IMR-90 (cell line): ENCODE measurements at regions not wholly inside any gene's neighbourhood (a gene's known extent, or its start where the extent isn't known, plus 50 kb on each side); places are given as distances from the start of the nearest gene placed in this dataset.
A peak's percentile ranks its signal among the peaks of the same experiment; 100 is the strongest.

Experiments used
- ATAC-seq: fragments of 200-7000 bp; cut with Tn5 transposase; 2 replicates; pipeline ENCODE4 v1.9.1; 2020; ENCODE audit warnings: low read depth, mild to moderate bottlenecking, moderate library complexity
- BruUV-seq: library from RNA; stranded (reverse); fragments of 400-500 nt; replicated peaks from 2 replicates; lab custom pipeline; 2021; lab: Mats Ljungman, UMichigan
- CTCF ChIA-PET: fragments of 300-600 bp; formaldehyde crosslinking; extraction: SDS; loops from one replicate; lab custom pipeline; 2021; ENCODE audit warnings: antibody characterized with exemption; lab: Yijun Ruan, JAX
- POLR2A ChIA-PET: fragments of 300-600 bp; sonication (Branson Sonifier 250); formaldehyde crosslinking; loops from one replicate; lab custom pipeline; 2022; ENCODE audit warnings: antibody characterized with exemption; ENCODE audit not compliant: unreplicated experiment; lab: Charles Lee
- DNase-seq: peaks from one replicate; pipeline ENCODE4 v3.0.0; 2013
- H2AFZ ChIP-seq: replicated peaks from 2 replicates; pipeline ENCODE3; 2013; ENCODE audit warnings: low read length, mild to moderate bottlenecking; ENCODE audit not compliant: poor library complexity
- H2AK5ac ChIP-seq: 2 replicates; pipeline ENCODE4 v1.6.1; 2013; ENCODE audit warnings: low read depth, low read length, inconsistent platforms
- H2AK9ac ChIP-seq: replicated peaks from 2 replicates; pipeline ENCODE3; 2013; ENCODE audit warnings: mild to moderate bottlenecking, low read depth, low read length, moderate library complexity; ENCODE audit not compliant: poor library complexity
- H2BK120ac ChIP-seq: 2 replicates; pipeline ENCODE4 v1.6.1; 2013; ENCODE audit warnings: low read depth, low read length, inconsistent platforms
- H2BK15ac ChIP-seq: 3 replicates; pipeline ENCODE4 v1.6.1; 2013; ENCODE audit warnings: low read depth, low read length, inconsistent platforms
- H2BK20ac ChIP-seq: 2 replicates; pipeline ENCODE4 v1.6.1; 2013; ENCODE audit warnings: low read depth, mild to moderate bottlenecking, inconsistent platforms, low read length, moderate library complexity
- H2BK5ac ChIP-seq: 2 replicates; pipeline ENCODE4 v1.6.1; 2013; ENCODE audit warnings: mild to moderate bottlenecking, low read depth, low read length, inconsistent platforms; ENCODE audit not compliant: poor library complexity, severe bottlenecking
- H3K14ac ChIP-seq: replicated peaks from 2 replicates; pipeline ENCODE4 v1.6.1; 2013; ENCODE audit warnings: low read depth, low read length, inconsistent platforms
- H3K18ac ChIP-seq: 2 replicates; pipeline ENCODE4 v1.6.1; 2013; ENCODE audit warnings: low read depth, low read length, control low read depth
- H3K23ac ChIP-seq: 2 replicates; pipeline ENCODE4 v1.6.1; 2013; ENCODE audit warnings: low read depth, low read length, inconsistent platforms
- H3K27ac ChIP-seq: 2 replicates; pipeline ENCODE4 v1.5.1; 2013; ENCODE audit warnings: mild to moderate bottlenecking, control low read depth, low read length; ENCODE audit not compliant: insufficient read depth
- H3K27me3 ChIP-seq: 2 replicates; pipeline ENCODE4 v1.6.1; 2013; ENCODE audit warnings: low read length; ENCODE audit not compliant: control insufficient read depth, insufficient read depth
- H3K36me3 ChIP-seq: 2 replicates; pipeline ENCODE4 v1.6.1; 2013; ENCODE audit warnings: low read length, mixed read lengths; ENCODE audit not compliant: control insufficient read depth, insufficient read depth
- H3K4ac ChIP-seq: 2 replicates; pipeline ENCODE4 v1.6.1; 2013; ENCODE audit warnings: low read depth, low read length, inconsistent platforms
- H3K4me1 ChIP-seq: 2 replicates; pipeline ENCODE4 v1.6.1; 2013; ENCODE audit warnings: low read length, mixed read lengths; ENCODE audit not compliant: control insufficient read depth, insufficient read depth
- H3K4me2 ChIP-seq: 2 replicates; pipeline ENCODE4 v1.6.1; 2013; ENCODE audit warnings: low read depth, mild to moderate bottlenecking, control low read depth, low read length, moderate library complexity
- H3K4me3 ChIP-seq: 2 replicates; pipeline ENCODE4 v1.5.1; 2013; ENCODE audit warnings: low read depth, mild to moderate bottlenecking, control low read depth, low read length, moderate library complexity; ENCODE audit not compliant: insufficient read depth
- H3K56ac ChIP-seq: 2 replicates; pipeline ENCODE4 v1.6.1; 2013; ENCODE audit warnings: low read length, inconsistent platforms; ENCODE audit not compliant: insufficient read depth; ENCODE audit errors: extremely low read depth
- H3K79me1 ChIP-seq, 2 experiments: 2 replicates each; pipeline ENCODE4 v1.6.1; 2013; ENCODE audit warnings: low read length in 2 of 2, inconsistent platforms in 1 of 2, low read depth in 1 of 2
- H3K9ac ChIP-seq: 2 replicates; pipeline ENCODE4 v1.6.1; 2013; ENCODE audit warnings: low read depth, low read length, control low read depth
- H3K9me1 ChIP-seq: 2 replicates; pipeline ENCODE4 v1.6.1; 2013; ENCODE audit warnings: low read length, inconsistent platforms; ENCODE audit not compliant: insufficient read depth
- H3K9me3 ChIP-seq: 2 replicates; pipeline ENCODE4 v1.6.1; 2013; ENCODE audit warnings: low read length; ENCODE audit not compliant: control insufficient read depth, insufficient read depth
- H4K20me1 ChIP-seq: 2 replicates; pipeline ENCODE4 v1.6.1; 2013; ENCODE audit warnings: low read length, inconsistent platforms; ENCODE audit not compliant: insufficient read depth
- H4K5ac ChIP-seq: 2 replicates; pipeline ENCODE4 v1.6.1; 2013; ENCODE audit warnings: mild to moderate bottlenecking, low read depth, low read length, control low read depth
- H4K8ac ChIP-seq, 2 experiments: 2 replicates each; pipeline ENCODE4 v1.6.1; 2013; ENCODE audit warnings: low read depth in 2 of 2, low read length in 2 of 2, control low read depth in 1 of 2, inconsistent platforms in 1 of 2
- H4K91ac ChIP-seq: 2 replicates; pipeline ENCODE4 v1.6.1; 2013; ENCODE audit warnings: low read depth, low read length, inconsistent platforms; ENCODE audit not compliant: insufficient read depth
- CHD1 ChIP-seq: IDR thresholded peaks from 2 replicates; pipeline ENCODE4 v1.6.1; 2012; ENCODE audit warnings: low read depth, low read length, improper control_type of control experiment
- USF2 ChIP-seq: fragments of 150-350 bp; IDR thresholded peaks from 2 replicates; pipeline ENCODE4 v1.6.1; 2017; ENCODE audit warnings: mild to moderate bottlenecking, antibody characterized with exemption, low read length, low read depth
- WGBS, 2 experiments: methylation state at CpG; one replicate each; pipeline versions ENCODE4 v1.1.5 to v1.1.7; 2013; ENCODE audit warnings: missing lambda C conversion rate in 2 of 2; ENCODE audit not compliant: insufficient read length in 1 of 2; ENCODE audit errors: extremely low coverage in 2 of 2; 5-methylcytosine and 5-hydroxymethylcytosine counted together
- dilution Hi-C: fragments of 300-500 bp; cut with HindIII; formaldehyde crosslinking; loops from one replicate; pipeline ENCODE4 v1.14.3; 2018; ENCODE audit warnings: low sequenced_read_pairs; ENCODE audit not compliant: unreplicated experiment
- in situ Hi-C: fragments of 300-500 bp; cut with MboI; formaldehyde crosslinking; loops from 3 replicates; pipeline ENCODE4 v1.14.3; 2019; ENCODE audit warnings: low sequenced_read_pairs, inconsistent platforms, mixed read lengths
- intact Hi-C: fragments of 100-400 bp; cut with micrococcal nuclease; formaldehyde crosslinking; loops from 2 replicates; pipeline ENCODE4 v1.10.0; 2022
- TF ChIP-seq, protein P1 (sequence below): conservative IDR thresholded peaks from 2 replicates; pipeline ENCODE4 v1.5.1; 2012; ENCODE audit warnings: mild to moderate bottlenecking, low read depth, low read length, improper control_type of control experiment

- no peak overlapping the region for H3K27ac ChIP-seq
- H2AK5ac ChIP-seq: no peak overlapping the region
- no peak overlapping the region for H2BK20ac ChIP-seq
- H2BK5ac ChIP-seq: no peak overlapping the region
- dilution Hi-C loops: no loop called here
- H3K4ac ChIP-seq: no peak overlapping the region
- no peak overlapping the region for H2BK120ac ChIP-seq
- H3K4me3 ChIP-seq: no peak overlapping the region
- in situ Hi-C loops: no loop called here
- no peak overlapping the region for H3K14ac ChIP-seq
- ATAC-seq: peak; percentile 54
- H3K79me1 ChIP-seq: no peaks in the 10 kb centered on the region
- H2AK9ac ChIP-seq: no peak overlapping the region
- H4K20me1 ChIP-seq: no peaks in the 10 kb centered on the region
- no peak overlapping the region for H3K56ac ChIP-seq
- POLR2A ChIA-PET: no interaction called here
- no TSS peak for BruUV-seq
- H4K91ac ChIP-seq: no peak overlapping the region
- no peak overlapping the region for H3K4me2 ChIP-seq
- H3K9ac ChIP-seq: no peak overlapping the region
- intact Hi-C loops: no loop called here
- no peak overlapping the region for H3K18ac ChIP-seq
- H4K8ac ChIP-seq: no peak overlapping the region
- no peak overlapping the region for H2AFZ ChIP-seq
- H3K36me3 ChIP-seq: no peaks in the 10 kb centered on the region
- WGBS, 2 experiments: no CpG with 5 or more reads among the region's 1 CpG
- H2BK15ac ChIP-seq: no peak overlapping the region
- no peaks in the 10 kb centered on the region for H3K27me3 ChIP-seq
- H3K9me1 ChIP-seq: no peaks in the 10 kb centered on the region
- DNase-seq: peak; percentile 12
- H3K4me1 ChIP-seq: no peaks in the 10 kb centered on the region
- no peak overlapping the region for H3K23ac ChIP-seq
- TF ChIP-seq USF2: no peak
- TF ChIP-seq CHD1: no peak
- TF ChIP-seq, protein P1, sequence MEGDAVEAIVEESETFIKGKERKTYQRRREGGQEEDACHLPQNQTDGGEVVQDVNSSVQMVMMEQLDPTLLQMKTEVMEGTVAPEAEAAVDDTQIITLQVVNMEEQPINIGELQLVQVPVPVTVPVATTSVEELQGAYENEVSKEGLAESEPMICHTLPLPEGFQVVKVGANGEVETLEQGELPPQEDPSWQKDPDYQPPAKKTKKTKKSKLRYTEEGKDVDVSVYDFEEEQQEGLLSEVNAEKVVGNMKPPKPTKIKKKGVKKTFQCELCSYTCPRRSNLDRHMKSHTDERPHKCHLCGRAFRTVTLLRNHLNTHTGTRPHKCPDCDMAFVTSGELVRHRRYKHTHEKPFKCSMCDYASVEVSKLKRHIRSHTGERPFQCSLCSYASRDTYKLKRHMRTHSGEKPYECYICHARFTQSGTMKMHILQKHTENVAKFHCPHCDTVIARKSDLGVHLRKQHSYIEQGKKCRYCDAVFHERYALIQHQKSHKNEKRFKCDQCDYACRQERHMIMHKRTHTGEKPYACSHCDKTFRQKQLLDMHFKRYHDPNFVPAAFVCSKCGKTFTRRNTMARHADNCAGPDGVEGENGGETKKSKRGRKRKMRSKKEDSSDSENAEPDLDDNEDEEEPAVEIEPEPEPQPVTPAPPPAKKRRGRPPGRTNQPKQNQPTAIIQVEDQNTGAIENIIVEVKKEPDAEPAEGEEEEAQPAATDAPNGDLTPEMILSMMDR: no peak
- H3K9me3 ChIP-seq: no peaks in the 10 kb centered on the region
- CTCF ChIA-PET: no interaction called here
- no peak overlapping the region for H4K5ac ChIP-seq
Observed at GRCh38 chr6:92708270-92708669, 711.1 kb downstream of the EPHA7 start.
